Endometrium (tissue), 2 donors: ENCODE measurements at regions not wholly inside any gene's neighbourhood (a gene's known extent, or its start where the extent isn't known, plus 50 kb on each side); places are given as distances from the start of the nearest gene placed in this dataset.
"Not testable (repeated sequence)": the region's sequence is repeated elsewhere in the genome, so short reads cannot be mapped to it uniquely, and the experiment has no call there.

ENCODE experiments used
- FAIRE-seq: peaks from 2 replicates; lab custom pipeline; 2012; peaks lifted over from hg19 to GRCh38; lab: Jason Lieb, UNC
- donor health status: control.
- donor health status: control.

GRCh38 chr10:4294996-4295792 is 510.2 kb upstream of the KLF6 start:
- FAIRE-seq: no peak

DNA sequence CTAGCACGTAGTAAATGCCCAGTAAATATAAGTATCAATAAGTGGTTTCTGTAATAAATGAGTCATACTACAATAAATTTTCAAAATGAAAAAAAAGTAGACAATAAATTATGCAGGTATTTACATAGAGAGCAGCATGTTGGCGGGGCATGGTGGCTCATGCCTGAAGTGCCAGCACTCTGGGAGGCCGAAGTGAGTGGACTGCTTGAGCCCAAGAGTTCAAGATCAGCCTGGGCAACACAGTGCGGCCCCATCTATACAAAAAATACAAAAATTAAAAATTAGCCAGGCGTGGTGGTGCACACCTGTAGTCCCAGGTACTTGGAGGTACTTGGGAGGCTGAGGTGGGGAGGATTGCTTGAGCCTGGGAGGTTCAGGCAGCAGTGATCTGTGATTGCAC is 509.3 kb upstream of the KLF6 start:
- FAIRE-seq: no peak

DNA sequence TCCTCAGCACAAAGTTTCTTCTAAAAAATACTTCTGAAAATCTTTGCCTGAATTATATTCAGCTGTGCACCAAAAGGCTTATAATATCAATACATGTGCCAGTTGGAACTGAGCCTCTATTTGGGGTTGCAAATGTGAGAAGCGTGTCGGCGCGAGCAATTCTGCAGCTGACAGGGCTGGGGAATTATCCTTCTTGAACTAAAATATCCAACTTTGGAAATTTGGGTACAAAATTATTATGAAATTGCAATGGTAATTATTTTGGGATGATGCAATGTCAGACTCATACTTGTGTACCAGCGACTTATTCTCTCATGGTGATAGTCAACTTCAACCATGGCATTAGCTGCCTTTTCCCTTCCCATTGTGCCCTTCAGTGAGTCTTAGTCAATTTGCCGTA is 507.0 kb upstream of the KLF6 start:
- FAIRE-seq: no peak

DNA sequence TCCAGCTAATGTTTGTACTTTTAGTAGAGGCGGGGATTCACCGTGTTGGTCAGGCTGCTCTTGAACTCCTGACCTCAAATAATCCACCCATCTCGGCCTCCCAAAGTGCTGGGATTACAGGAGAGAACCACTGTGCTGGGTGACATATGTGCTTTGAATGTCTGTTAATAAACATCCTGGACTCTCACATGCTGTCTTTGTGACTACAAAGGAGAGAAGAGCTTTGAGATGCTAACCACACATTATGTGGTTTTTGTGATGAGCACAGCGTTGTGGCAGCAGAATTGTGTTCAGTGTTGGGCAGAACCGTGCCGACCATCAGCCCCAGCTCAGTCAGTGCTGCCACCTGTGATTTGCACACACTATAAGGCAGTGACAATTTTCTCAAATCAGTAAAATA is 500.1 kb upstream of the KLF6 start:
- no peak for FAIRE-seq

- peak; percentile 93 for FAIRE-seq
Observed at GRCh38 chr10:4283846-4284610, 499.0 kb upstream of the KLF6 start.

DNA sequence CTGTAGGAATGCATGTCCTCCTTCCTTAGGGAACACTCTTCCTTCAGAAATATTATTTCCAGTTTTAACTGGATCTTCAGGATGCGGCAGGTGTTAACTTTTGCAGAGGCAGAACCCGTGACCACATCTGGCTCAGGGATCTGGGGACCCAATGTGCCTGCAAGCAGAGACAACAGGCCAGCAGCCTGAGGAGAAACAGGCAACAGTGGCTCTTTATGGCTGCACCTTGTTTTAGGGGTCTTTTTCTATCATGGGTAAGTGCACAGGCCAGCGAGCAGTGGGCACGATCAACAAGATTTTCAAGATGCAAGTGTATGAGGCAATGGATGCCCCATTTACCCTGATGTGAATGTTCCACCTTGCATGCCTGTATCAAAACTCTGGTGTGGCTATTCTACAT is 497.5 kb upstream of the KLF6 start:
- FAIRE-seq: no peak

DNA sequence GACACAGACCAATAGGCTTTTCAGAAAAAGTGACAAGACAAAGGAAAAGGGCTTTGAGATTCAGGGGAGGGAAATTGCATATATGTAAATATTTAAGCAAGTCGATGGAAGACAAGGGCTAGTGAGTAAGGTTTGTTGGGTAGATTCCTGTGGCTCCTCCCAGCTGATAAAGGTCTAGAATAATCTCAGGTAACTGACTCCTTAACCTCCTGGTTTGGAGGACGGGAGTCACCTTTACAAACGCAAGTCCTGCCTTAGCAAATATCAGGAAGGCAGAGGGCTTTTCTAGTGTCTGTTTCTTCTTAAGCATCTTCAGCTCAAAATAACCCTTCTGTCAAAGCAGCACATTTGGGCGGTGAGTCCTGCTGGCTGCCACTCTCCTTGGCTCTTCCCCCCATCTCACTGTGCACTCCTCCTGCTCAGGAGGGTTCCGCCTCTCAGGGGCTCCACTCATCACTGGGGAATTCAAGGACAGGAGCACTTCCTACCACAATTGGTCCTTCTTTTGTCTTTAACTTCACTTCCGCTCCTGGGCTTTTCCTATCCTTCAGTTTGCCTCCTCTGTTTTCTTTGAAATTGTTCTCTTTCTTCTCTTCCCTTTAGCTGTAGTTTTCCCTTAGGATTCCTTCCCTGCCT is 496.3 kb upstream of the KLF6 start:
- FAIRE-seq: no peak

GRCh38 chr10:4280461-4281189 is 495.6 kb upstream of the KLF6 start:
- no peak for FAIRE-seq

DNA sequence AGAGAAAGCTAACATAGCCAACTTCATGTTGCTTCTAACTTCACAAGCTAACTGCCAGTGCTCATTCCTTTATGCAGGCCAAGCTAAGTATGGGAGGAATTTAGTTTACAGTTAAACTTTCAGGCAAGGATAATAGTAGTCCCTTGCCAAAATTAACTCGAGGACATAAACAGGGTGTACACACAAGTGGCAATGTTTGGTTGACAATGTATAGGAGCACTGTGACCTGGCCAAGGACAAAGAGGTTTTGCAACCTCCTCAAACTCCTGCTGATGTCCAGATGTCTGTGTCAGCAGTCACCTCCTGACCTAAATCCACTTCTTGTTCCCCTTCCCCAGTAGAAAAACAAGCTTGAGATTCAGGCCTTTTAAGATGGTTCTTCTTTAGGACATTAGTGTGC is 494.6 kb upstream of the KLF6 start:
- peak; percentile 86 for FAIRE-seq

DNA sequence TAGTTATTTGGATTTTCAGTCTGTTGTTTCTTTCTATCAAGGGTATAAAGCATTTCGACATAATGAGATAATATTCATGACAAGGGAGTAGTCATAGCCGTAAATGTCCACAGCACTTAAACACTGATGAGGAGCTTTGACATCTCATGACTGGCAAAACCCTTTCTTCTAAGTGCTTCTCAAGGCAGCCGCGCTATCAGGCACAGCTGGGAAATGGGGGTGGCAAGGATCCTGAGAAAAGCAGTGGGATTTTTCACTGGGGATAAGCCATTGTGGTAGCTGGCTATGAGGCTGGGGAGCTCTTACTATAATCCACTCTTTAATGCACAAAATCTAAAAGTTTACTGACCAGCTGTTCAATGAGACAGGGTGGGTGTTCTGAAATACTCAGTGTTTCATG is 493.2 kb upstream of the KLF6 start:
- no peak for FAIRE-seq

- no peak for FAIRE-seq
Observed at GRCh38 chr10:4276151-4276550, 491.1 kb upstream of the KLF6 start.

- not testable (repeated sequence) for FAIRE-seq
Observed at GRCh38 chr10:4274671-4275070, 489.7 kb upstream of the KLF6 start.

GRCh38 chr10:4271193-4271592 is 486.2 kb upstream of the KLF6 start:
- no peak for FAIRE-seq

DNA sequence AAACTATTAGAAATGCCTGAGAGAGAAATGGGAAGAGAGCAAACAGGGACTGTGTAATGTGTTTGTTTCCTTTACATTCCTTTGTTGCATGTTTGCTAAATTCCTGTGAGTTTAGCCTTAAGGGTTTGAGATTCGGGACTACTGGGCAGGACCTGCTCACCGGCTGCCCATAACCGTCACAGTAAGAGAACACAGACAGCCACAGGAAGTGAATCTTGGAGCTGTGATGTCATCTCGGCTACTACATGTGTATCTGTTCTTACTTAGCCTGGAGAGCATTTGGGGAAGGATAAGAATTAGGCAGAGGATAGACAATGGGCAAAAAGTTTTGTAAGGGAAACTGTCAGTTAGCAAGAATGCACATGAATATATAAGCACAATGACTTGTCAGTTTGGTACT is 485.1 kb upstream of the KLF6 start:
- no peak for FAIRE-seq

- not testable (repeated sequence) for FAIRE-seq
Observed at GRCh38 chr10:4268490-4268889, 483.5 kb upstream of the KLF6 start.

DNA sequence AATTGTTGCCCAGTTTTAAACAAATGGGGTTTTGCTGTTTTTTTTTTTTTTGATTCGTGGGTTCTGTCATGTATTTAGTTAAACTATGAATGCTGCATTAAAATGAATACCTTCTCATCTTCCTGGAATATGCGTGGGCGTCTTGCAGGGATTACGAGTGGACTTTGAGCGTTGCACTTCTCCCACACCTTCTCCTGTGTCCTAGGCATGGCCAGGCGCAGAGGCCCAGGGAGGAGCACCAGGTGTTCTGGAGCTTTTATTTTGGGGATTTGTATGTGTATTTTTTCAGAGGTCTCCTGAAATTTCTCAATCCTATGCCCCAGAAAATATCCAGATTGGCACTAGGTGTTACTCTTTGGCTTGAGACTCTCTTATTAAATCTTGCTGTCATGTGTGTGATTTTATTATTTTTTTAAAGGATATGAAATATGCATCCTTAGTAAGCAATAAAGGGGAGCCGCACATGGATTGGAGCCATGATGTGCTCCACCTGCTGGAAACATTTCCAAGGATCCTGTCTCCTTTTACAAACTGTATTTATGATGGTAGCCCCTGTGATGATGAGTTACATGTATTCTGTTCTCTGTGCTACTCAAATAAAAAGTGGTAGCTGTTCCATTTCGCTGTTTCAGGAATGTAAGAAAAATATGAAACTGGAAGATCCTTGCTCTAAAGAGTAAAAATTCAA is 482.2 kb upstream of the KLF6 start:
- FAIRE-seq: no peak

- FAIRE-seq: no peak
Observed at GRCh38 chr10:4266416-4267085, 481.5 kb upstream of the KLF6 start.

GRCh38 chr10:4265964-4266363 is 481.0 kb upstream of the KLF6 start:
- FAIRE-seq: no peak

GRCh38 chr10:4264209-4264865 is 479.3 kb upstream of the KLF6 start:
- no peak for FAIRE-seq

DNA sequence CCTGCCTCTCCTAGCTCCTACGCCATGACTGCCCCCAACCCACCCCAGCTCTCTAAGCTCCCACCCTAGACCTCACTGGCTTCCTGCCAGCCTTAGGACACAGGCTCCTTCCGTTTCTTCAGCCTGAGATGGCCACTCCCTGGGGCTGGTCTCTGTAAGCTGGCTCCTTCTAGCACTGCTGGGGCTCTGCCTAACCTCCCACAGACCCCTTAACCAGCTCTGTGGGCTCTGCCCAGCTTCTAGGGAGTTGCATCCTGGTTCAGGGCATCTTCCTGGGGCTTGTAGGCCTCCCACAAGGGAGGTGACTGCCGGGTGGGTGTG is 478.6 kb upstream of the KLF6 start:
- FAIRE-seq: no peak
